Panc1 (cell line): ENCODE measurements at regions not wholly inside any gene's neighbourhood (a gene's known extent, or its start where the extent isn't known, plus 50 kb on each side); places are given as distances from the start of the nearest gene placed in this dataset.
A peak's percentile ranks its signal among the peaks of the same experiment; 100 is the strongest.

Experiments used
- ATAC-seq: fragments of 200-7000 bp; cut with Tn5 transposase; 2 replicates; pipeline ENCODE4 v1.9.1; 2020; ENCODE audit warnings: mild to moderate bottlenecking, moderate library complexity
- BruUV-seq: library from RNA; stranded (reverse); fragments of 400-500 nt; replicated peaks from 2 replicates; lab custom pipeline; 2021; lab: Mats Ljungman, UMichigan
- CTCF ChIA-PET: fragments of 300-600 bp; sonication (Branson Sonifier 250); formaldehyde crosslinking; loops from one replicate; lab custom pipeline; 2022; ENCODE audit warnings: antibody characterized with exemption; lab: Charles Lee
- POLR2A ChIA-PET: fragments of 300-600 bp; sonication (Branson Sonifier 250); formaldehyde crosslinking; loops from one replicate; lab custom pipeline; 2022; ENCODE audit warnings: antibody characterized with exemption; lab: Charles Lee
- DNase-seq: peaks from one replicate; pipeline ENCODE4 v3.0.0-alpha.2; 2010; ENCODE audit warnings: low read depth, low spot score
- H3K27ac ChIP-seq: 2 replicates; pipeline ENCODE4 v1.5.1; 2011; ENCODE audit warnings: mild to moderate bottlenecking, low read length, inconsistent platforms
- H3K27me3 ChIP-seq: fragments of 200-500 bp; sonication (Bioruptor generic); 2 replicates; pipeline ENCODE4 v1.6.0; 2014; ENCODE audit warnings: low read length, inconsistent platforms; ENCODE audit not compliant: control insufficient read depth, insufficient read depth
- H3K36me3 ChIP-seq: fragments of 200-500 bp; sonication (Bioruptor generic); 2 replicates; pipeline ENCODE4 v1.5.1; 2014; ENCODE audit warnings: inconsistent platforms, mild to moderate bottlenecking, low read length, moderate library complexity; ENCODE audit not compliant: control insufficient read depth, insufficient read depth
- H3K4me1 ChIP-seq: 2 replicates; pipeline ENCODE4 v1.5.1; 2011; ENCODE audit warnings: inconsistent platforms, mild to moderate bottlenecking, low read length, moderate library complexity; ENCODE audit not compliant: control insufficient read depth, insufficient read depth
- H3K4me3 ChIP-seq, 2 experiments: 2 replicates each; pipeline ENCODE4 v1.5.1; 2011 to 2012; ENCODE audit warnings: low read depth in 2 of 2, low read length in 2 of 2, mild to moderate bottlenecking in 2 of 2, inconsistent platforms in 1 of 2, moderate library complexity in 1 of 2
- H3K9me3 ChIP-seq: fragments of 200-500 bp; sonication (Bioruptor generic); 2 replicates; pipeline ENCODE4 v1.5.1; 2014; ENCODE audit warnings: low read depth, mild to moderate bottlenecking, inconsistent platforms, low read length, moderate library complexity; ENCODE audit not compliant: control insufficient read depth, insufficient read depth
- POLR2AphosphoS5 ChIP-seq: IDR thresholded peaks from 2 replicates; pipeline ENCODE4 v1.6.1; 2012; ENCODE audit warnings: mild to moderate bottlenecking, low read depth, low read length, moderate library complexity
- SIN3A ChIP-seq: IDR thresholded peaks from 2 replicates; pipeline ENCODE4 v1.6.1; 2012; ENCODE audit warnings: low read depth, mild to moderate bottlenecking, low read length, moderate library complexity, borderline replicate concordance; ENCODE audit not compliant: insufficient read depth
- TCF7L2 ChIP-seq: IDR thresholded peaks from 2 replicates; pipeline ENCODE4 v1.6.1; 2011; ENCODE audit warnings: mild to moderate bottlenecking, low read depth, low read length, inconsistent platforms
- in situ Hi-C: cut with HindIII; loops from 2 replicates; pipeline ENCODE4 v1.10.0; 2016; ENCODE audit warnings: low sequenced_read_pairs, low pct_unique_long_range_greater_than_20kb
- intact Hi-C: fragments of 100-400 bp; cut with micrococcal nuclease; formaldehyde crosslinking; loops from one replicate; pipeline ENCODE4 v1.10.0; 2022; ENCODE audit not compliant: unreplicated experiment
- TF ChIP-seq, protein P1 (sequence below), 2 experiments: IDR thresholded peaks; 2 replicates each; pipeline ENCODE4 v1.6.1; 2011 to 2012; ENCODE audit warnings: low read depth in 2 of 2, control low read depth in 1 of 2, low read length in 1 of 2, mild to moderate bottlenecking in 1 of 2, moderate library complexity in 1 of 2; ENCODE audit not compliant: insufficient read depth in 1 of 2
- TF ChIP-seq, protein P2 (sequence below): fragments of 450-650 bp; IDR thresholded peaks from 2 replicates; pipeline ENCODE4 v1.5.1; 2017; ENCODE audit warnings: mild to moderate bottlenecking

DNA sequence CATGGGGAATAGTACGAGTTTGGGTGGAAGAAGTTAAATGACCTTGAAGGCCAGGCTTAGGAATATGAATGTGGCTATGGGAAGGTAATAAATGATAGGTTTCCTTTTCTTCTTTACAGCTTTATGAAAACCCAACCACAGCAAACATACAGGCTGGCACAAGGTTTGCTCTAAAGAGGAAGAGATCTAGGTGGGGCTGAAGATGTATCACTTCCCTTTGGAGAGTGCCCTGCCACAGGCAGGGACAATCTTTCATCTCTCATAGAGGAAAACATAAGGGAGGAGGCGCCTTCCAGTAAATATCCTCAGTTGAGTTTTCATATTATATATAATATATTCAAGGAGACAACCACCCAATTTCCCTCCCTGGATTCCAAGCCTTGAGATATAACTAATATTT is 72.9 kb upstream of the FRMD6 start:
- Histone ChIP-seq H3K27ac (no peak overlapping the region), H3K4me3 (no peak overlapping the region), H3K36me3 (no peaks in the 10 kb centered on the region), H3K9me3 (no peaks in the 10 kb centered on the region), H3K4me1 (no peaks in the 10 kb centered on the region; the same call in 1 of the 2 replicates), H3K27me3 (no peaks in the 10 kb centered on the region)
- intact Hi-C loops, result no loop called here
- in situ Hi-C loops, result no loop called here
- ATAC-seq (no peak), DNase-seq (no peak)
- ChIA-PET CTCF (no interaction called here), POLR2A (no interaction called here)
- BruUV-seq, result no TSS peak
- TF ChIP-seq, protein P1, sequence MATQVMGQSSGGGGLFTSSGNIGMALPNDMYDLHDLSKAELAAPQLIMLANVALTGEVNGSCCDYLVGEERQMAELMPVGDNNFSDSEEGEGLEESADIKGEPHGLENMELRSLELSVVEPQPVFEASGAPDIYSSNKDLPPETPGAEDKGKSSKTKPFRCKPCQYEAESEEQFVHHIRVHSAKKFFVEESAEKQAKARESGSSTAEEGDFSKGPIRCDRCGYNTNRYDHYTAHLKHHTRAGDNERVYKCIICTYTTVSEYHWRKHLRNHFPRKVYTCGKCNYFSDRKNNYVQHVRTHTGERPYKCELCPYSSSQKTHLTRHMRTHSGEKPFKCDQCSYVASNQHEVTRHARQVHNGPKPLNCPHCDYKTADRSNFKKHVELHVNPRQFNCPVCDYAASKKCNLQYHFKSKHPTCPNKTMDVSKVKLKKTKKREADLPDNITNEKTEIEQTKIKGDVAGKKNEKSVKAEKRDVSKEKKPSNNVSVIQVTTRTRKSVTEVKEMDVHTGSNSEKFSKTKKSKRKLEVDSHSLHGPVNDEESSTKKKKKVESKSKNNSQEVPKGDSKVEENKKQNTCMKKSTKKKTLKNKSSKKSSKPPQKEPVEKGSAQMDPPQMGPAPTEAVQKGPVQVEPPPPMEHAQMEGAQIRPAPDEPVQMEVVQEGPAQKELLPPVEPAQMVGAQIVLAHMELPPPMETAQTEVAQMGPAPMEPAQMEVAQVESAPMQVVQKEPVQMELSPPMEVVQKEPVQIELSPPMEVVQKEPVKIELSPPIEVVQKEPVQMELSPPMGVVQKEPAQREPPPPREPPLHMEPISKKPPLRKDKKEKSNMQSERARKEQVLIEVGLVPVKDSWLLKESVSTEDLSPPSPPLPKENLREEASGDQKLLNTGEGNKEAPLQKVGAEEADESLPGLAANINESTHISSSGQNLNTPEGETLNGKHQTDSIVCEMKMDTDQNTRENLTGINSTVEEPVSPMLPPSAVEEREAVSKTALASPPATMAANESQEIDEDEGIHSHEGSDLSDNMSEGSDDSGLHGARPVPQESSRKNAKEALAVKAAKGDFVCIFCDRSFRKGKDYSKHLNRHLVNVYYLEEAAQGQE (IDR thresholded peaks at IDR 0.05; ENCODE audit: insufficient read depth in 1 of 2, low read depth in 2 of 2, low read length in 1 of 2), result no peak
- no peak for TF ChIP-seq SIN3A
- TF ChIP-seq TCF7L2, result no peak
- TF ChIP-seq, protein P2, sequence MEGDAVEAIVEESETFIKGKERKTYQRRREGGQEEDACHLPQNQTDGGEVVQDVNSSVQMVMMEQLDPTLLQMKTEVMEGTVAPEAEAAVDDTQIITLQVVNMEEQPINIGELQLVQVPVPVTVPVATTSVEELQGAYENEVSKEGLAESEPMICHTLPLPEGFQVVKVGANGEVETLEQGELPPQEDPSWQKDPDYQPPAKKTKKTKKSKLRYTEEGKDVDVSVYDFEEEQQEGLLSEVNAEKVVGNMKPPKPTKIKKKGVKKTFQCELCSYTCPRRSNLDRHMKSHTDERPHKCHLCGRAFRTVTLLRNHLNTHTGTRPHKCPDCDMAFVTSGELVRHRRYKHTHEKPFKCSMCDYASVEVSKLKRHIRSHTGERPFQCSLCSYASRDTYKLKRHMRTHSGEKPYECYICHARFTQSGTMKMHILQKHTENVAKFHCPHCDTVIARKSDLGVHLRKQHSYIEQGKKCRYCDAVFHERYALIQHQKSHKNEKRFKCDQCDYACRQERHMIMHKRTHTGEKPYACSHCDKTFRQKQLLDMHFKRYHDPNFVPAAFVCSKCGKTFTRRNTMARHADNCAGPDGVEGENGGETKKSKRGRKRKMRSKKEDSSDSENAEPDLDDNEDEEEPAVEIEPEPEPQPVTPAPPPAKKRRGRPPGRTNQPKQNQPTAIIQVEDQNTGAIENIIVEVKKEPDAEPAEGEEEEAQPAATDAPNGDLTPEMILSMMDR, result no peak
- no peak for TF ChIP-seq POLR2AphosphoS5

DNA sequence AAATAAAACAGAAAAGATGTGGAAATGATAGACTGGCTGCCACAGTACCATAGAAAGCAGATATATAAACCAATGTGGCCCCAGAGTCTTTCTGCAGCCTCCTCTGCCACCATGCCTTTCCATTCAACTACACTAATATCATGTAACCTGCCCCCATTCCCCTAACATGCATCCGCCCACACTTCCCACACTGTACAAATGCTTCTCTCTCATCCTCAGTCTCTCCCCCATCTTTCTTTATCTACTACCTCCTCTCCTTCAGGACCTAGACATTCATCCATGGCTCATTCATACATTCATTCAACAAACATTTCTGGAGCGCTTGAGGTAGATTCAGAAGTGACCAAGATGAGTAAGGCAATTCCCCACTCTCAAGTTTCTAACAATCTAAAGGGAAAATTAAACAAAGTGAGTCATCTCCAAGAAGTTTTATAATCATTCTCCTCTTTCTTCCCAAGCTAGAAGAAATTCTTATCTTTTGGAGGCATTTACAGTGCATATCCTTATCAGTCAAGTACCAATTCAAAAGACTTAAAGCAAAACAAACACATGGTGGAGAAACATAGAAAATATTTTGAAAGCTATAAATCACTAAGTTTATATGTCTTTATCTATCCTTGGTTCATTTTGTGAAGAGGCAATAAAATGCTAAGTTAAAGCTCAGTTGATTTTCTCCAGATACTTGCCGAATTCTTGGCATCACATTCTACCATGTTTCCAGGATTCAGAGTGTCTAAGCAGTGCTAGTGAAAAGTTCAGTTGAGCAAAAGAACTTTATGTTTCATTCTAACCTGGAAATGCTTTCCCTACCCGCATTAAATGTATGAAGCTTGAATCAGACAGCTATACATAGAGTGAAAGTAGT is 70.5 kb upstream of the FRMD6 start:
- in situ Hi-C loops, result no loop called here
- TF ChIP-seq, protein P1 (IDR thresholded peaks at IDR 0.05; ENCODE audit: insufficient read depth in 1 of 2, low read depth in 2 of 2, low read length in 1 of 2), result no peak
- TF ChIP-seq SIN3A (no peak), POLR2AphosphoS5 (no peak), TCF7L2 (peak; percentile 52)
- TF ChIP-seq, protein P2, result no peak

More for the DNA sequence above, 70.5 kb upstream of the FRMD6 start:
- Histone ChIP-seq H3K36me3 (no peaks in the 10 kb centered on the region), H3K4me3 (no peak overlapping the region), H3K27ac (no peak overlapping the region; the same call in 1 of the 2 replicates), H3K9me3 (no peaks in the 10 kb centered on the region), H3K27me3 (no peaks in the 10 kb centered on the region), H3K4me1 (no peaks in the 10 kb centered on the region; the same call in 1 of the 2 replicates)
- peak; percentile 78 for ATAC-seq
- BruUV-seq, result no TSS peak
- POLR2A ChIA-PET, result no interaction called here
- DNase-seq, result no peak
- CTCF ChIA-PET, result no interaction called here
- intact Hi-C loops, result no loop called here
